ENCODE measurements at regions not wholly inside any gene's neighbourhood (a gene's known extent, or its start where the extent isn't known, plus 50 kb on each side); places are given as distances from the start of the nearest gene placed in this dataset.

DNA sequence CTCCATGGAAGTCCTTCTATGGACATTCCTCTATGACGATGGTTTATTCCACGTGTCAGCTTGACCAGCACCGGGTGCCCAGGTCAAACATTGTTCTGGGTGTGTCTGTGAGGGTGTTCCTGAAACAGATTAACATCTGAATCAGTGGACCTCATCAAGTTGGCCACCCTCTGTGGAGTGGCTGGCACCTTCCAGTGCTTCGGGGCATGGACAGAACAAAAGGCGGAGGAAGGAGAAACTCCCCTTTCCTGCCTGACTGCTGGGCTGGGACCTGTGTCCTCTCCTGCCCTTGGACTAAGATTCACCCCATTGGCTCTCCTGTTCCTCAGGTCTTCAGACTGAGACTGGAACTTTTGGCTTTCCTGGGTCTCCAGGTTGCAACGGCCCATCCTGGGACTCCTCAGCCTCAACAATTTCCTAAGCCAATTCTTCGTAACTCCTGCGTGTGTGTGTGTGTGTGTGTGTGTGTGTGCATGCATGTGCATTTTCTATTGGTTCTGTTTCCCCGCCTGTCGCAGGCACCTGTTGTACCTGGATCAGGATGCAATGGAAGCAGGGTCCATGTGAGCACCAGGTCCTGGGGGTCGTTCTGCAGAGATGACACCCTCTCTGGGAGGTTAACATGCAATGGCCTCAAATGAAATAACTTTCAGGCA, 357.2 kb upstream of the SALL3 start:
- DNase-seq (ENCODE audit: low read depth) = no peak
- H3K4me3 ChIP-seq (ENCODE audit: low read depth, low read length) = no peak overlapping the region
- TF ChIP-seq, protein P1, sequence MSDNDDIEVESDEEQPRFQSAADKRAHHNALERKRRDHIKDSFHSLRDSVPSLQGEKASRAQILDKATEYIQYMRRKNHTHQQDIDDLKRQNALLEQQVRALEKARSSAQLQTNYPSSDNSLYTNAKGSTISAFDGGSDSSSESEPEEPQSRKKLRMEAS (IDR thresholded peaks at IDR 0.05; ENCODE audit: low read depth, low read length) = no peak
- TF ChIP-seq, protein P2, sequence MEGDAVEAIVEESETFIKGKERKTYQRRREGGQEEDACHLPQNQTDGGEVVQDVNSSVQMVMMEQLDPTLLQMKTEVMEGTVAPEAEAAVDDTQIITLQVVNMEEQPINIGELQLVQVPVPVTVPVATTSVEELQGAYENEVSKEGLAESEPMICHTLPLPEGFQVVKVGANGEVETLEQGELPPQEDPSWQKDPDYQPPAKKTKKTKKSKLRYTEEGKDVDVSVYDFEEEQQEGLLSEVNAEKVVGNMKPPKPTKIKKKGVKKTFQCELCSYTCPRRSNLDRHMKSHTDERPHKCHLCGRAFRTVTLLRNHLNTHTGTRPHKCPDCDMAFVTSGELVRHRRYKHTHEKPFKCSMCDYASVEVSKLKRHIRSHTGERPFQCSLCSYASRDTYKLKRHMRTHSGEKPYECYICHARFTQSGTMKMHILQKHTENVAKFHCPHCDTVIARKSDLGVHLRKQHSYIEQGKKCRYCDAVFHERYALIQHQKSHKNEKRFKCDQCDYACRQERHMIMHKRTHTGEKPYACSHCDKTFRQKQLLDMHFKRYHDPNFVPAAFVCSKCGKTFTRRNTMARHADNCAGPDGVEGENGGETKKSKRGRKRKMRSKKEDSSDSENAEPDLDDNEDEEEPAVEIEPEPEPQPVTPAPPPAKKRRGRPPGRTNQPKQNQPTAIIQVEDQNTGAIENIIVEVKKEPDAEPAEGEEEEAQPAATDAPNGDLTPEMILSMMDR (IDR thresholded peaks at IDR 0.05; ENCODE audit: low read depth, low read length) = no peak
- TF ChIP-seq MYC (IDR thresholded peaks at IDR 0.05; ENCODE audit: low read depth, low read length) (no peak), POLR2A (IDR thresholded peaks at IDR 0.05; ENCODE audit: extremely low read depth, insufficient read length) (no peak)

DNA sequence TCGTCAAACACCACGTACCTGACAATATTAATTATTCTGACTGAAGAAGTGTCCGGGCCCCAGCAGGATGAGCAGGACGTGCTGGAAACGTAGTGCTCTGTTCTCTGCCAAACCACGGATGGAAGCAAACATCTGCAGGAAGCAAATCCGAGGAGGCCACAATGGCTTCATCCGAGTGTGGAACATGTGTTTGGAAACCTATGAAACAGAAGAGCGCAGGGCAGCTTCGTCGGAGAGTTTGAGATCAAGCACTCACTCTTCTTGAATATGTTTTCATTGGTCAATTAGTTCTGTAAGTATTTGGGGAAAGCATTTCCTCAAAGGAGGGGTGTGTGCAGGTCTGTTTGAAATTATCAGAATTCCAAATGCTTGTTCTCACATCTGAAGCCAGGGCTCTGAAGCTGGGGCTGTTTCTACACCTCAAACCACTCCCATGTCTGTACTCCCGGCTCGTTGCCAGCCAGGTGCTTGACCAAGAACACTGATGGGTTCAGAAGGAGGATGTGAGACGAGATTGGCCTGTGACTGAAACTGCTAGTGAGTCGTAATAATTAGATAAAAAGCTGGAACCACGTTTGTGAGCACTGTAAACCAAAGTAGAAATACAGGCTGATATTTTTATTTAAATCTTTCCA, 356.6 kb upstream of the SALL3 start:
- DNase-seq (ENCODE audit: low read depth) = no peak
- H3K4me3 ChIP-seq (ENCODE audit: low read depth, low read length) = no peak overlapping the region
- TF ChIP-seq, protein P2 (IDR thresholded peaks at IDR 0.05; ENCODE audit: low read depth, low read length) = no peak
- TF ChIP-seq, protein P1 (IDR thresholded peaks at IDR 0.05; ENCODE audit: low read depth, low read length) = no peak
- no peak for TF ChIP-seq POLR2A (IDR thresholded peaks at IDR 0.05; ENCODE audit: extremely low read depth, insufficient read length)
- no peak for TF ChIP-seq MYC (IDR thresholded peaks at IDR 0.05; ENCODE audit: low read depth, low read length)

DNA sequence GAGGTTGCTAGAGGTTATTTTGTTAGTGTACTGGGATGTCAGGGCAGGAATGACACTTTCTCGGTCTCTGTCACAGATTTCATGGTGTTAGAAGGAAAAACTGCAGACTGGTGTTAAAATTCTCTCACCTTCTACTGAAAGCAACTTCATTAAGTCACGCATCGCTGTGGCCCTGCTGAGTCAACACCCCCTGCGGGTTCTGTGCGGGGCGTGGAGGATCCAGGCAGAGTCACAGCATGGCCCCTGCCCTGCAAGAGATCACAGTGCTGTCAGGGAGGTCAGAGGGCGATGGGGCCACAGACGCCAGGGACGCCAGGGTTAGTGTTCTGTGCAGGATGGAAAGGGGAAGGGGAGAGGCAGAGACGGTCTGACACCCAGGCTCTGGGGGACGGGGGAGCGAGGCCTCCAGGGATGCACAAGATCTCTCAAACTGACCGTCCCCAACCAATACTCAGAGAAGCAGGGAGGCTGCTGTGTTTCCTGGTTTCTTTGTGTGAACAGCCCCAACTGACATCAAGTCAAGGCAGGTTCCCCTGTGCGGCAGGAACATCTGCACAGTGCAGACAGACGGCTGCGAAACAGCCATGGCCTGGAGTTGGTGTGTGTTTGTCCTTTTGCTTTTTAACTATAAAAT, 354.9 kb upstream of the SALL3 start:
- H3K4me3 ChIP-seq (ENCODE audit: low read depth, low read length) = no peak overlapping the region
- TF ChIP-seq POLR2A (IDR thresholded peaks at IDR 0.05; ENCODE audit: extremely low read depth, insufficient read length) = no peak
- TF ChIP-seq, protein P1 (IDR thresholded peaks at IDR 0.05; ENCODE audit: low read depth, low read length) = no peak
- TF ChIP-seq, protein P2 (IDR thresholded peaks at IDR 0.05; ENCODE audit: low read depth, low read length) = no peak
- TF ChIP-seq MYC (IDR thresholded peaks at IDR 0.05; ENCODE audit: low read depth, low read length) = no peak
- no peak for DNase-seq (ENCODE audit: low read depth)

DNA sequence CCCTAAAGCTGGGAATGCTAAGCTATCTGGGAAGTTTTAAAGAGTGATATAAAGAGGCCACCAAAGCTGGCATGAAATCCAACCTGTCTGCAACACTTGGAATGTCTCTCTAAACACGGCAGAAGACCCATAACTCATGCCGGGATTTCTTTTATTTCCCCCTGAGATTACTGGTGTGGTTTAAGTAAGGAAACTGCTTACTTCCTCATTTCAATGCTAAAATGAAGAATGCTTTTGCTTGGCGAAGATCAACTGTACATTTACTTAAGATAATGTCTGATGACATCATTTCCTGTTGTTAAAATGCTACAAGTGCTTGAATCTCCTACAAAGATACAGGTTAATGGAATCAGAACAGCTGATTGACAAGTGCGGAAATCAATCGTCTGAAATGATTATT, 353.8 kb upstream of the SALL3 start:
- H3K4me3 ChIP-seq (ENCODE audit: low read depth, low read length) = no peak overlapping the region
- TF ChIP-seq POLR2A (IDR thresholded peaks at IDR 0.05; ENCODE audit: extremely low read depth, insufficient read length) (no peak), MYC (IDR thresholded peaks at IDR 0.05; ENCODE audit: low read depth, low read length) (no peak)
- TF ChIP-seq, protein P1 (IDR thresholded peaks at IDR 0.05; ENCODE audit: low read depth, low read length) = no peak
- TF ChIP-seq, protein P2 (IDR thresholded peaks at IDR 0.05; ENCODE audit: low read depth, low read length) = no peak
- DNase-seq (ENCODE audit: low read depth) = peak; percentile 66

DNA sequence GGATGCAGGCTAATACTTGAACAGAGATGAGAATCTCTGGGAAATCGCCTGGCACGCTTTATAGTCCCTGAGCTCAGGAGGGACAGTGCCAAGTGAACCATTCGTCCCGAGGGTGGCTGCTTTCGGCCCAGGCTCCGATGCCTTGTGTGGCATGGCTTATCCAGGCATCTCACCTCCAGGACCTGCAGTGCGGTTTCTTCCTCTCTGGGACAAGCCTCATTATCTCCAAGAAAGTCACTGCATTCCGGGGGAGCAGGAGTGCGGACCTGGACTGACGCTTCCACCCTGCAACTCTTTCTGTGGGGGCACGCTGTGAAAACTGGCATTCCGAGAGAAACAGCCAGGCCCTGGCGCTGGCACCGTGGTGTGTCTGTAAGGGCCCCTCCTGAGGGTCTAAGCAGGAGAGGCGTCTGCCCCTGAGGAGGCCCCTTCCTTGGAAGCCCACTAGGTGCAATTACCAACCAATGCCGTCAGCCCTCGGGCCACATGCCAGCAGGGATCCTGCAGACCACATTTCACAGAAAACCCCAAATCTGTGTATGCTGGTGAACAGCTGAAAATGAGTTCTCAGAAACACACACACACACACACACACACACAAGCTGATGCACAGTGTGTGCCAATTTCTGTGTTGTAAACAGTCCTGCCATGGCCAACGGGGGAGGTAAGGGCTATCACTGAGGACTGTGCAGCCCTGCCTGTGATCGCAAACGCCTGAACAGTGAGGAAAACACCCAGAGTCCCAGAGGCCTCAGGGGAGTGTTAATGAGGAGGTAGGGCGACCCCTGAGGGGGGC, 351.9 kb upstream of the SALL3 start:
- DNase-seq (ENCODE audit: low read depth) = no peak
- H3K4me3 ChIP-seq (ENCODE audit: low read depth, low read length) = no peak overlapping the region
- TF ChIP-seq POLR2A (IDR thresholded peaks at IDR 0.05; ENCODE audit: extremely low read depth, insufficient read length) = no peak
- TF ChIP-seq MYC (IDR thresholded peaks at IDR 0.05; ENCODE audit: low read depth, low read length) = no peak
- TF ChIP-seq, protein P1 (IDR thresholded peaks at IDR 0.05; ENCODE audit: low read depth, low read length) = no peak
- TF ChIP-seq, protein P2 (IDR thresholded peaks at IDR 0.05; ENCODE audit: low read depth, low read length) = no peak
